ENCODE measurements at regions not wholly inside any gene's neighbourhood (a gene's known extent, or its start where the extent isn't known, plus 50 kb on each side); places are given as distances from the start of the nearest gene placed in this dataset.

DNA sequence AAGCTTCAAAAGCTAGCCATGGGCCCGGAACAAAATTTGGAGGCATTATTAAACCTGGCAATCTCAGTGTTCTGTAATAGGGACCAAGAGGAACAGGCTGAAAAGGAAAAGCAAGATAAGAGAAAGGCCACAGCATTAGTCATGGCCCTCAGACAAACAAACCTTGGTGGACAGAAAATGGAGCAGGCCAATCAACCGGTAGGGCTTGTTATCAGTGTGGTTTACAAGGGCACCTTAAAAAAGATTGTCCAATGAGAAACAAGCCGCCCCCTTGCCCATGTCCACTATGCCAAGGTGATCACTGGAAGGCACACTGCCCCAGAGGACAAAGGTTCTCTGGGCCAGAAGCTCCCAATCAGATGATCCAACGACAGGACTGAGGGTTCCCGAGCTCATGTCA, 653.9 kb upstream of the TMEM132C start (continued):
- TF ChIP-seq RFX5 (IDR thresholded peaks at IDR 0.05; ENCODE audit: borderline replicate concordance, low read depth, low read length) (no peak), NANOG (IDR thresholded peaks at IDR 0.05; ENCODE audit: insufficient read depth, low read depth, low read length, poor library complexity, severe bottlenecking) (no peak), CEBPB (IDR thresholded peaks at IDR 0.05; ENCODE audit: low read depth, low read length) (no peak), SAP30 (IDR thresholded peaks at IDR 0.05; ENCODE audit: insufficient read depth, insufficient replicate concordance, low read length) (no peak)
